ENCODE measurements at regions not wholly inside any gene's neighbourhood (a gene's known extent, or its start where the extent isn't known, plus 50 kb on each side); places are given as distances from the start of the nearest gene placed in this dataset.

GRCh38 chr9:25260046-25260445 lies 418.2 kb downstream of the TUSC1 start:
- no peak for DNase-seq (ENCODE audit: low read depth, low spot score)
- TF ChIP-seq, protein P1, sequence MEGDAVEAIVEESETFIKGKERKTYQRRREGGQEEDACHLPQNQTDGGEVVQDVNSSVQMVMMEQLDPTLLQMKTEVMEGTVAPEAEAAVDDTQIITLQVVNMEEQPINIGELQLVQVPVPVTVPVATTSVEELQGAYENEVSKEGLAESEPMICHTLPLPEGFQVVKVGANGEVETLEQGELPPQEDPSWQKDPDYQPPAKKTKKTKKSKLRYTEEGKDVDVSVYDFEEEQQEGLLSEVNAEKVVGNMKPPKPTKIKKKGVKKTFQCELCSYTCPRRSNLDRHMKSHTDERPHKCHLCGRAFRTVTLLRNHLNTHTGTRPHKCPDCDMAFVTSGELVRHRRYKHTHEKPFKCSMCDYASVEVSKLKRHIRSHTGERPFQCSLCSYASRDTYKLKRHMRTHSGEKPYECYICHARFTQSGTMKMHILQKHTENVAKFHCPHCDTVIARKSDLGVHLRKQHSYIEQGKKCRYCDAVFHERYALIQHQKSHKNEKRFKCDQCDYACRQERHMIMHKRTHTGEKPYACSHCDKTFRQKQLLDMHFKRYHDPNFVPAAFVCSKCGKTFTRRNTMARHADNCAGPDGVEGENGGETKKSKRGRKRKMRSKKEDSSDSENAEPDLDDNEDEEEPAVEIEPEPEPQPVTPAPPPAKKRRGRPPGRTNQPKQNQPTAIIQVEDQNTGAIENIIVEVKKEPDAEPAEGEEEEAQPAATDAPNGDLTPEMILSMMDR (IDR thresholded peaks at IDR 0.05; ENCODE audit: insufficient read depth, low read length, missing control alignments): no peak
- no peak overlapping the region for H3K4me3 ChIP-seq (ENCODE audit: low read depth, low read length)
- ChIA-PET CTCF (no interaction called here), POLR2A (no interaction called here)

GRCh38 chr9:25255216-25255615 lies 423.0 kb downstream of the TUSC1 start:
- ChIA-PET POLR2A (no interaction called here), CTCF (no interaction called here)
- no peak for DNase-seq (ENCODE audit: low read depth, low spot score)
- TF ChIP-seq, protein P1 (IDR thresholded peaks at IDR 0.05; ENCODE audit: insufficient read depth, low read length, missing control alignments): no peak
- no peak overlapping the region for H3K4me3 ChIP-seq (ENCODE audit: low read depth, low read length)

- H3K4me3 ChIP-seq (ENCODE audit: low read depth, low read length): no peak overlapping the region
- TF ChIP-seq, protein P1 (IDR thresholded peaks at IDR 0.05; ENCODE audit: insufficient read depth, low read length, missing control alignments): no peak
- POLR2A ChIA-PET: no interaction called here
- CTCF ChIA-PET: no interaction called here
- DNase-seq (ENCODE audit: low read depth, low spot score): no peak
These were observed 424.2 kb downstream of the TUSC1 start for GRCh38 chr9:25254051-25254450.

DNA sequence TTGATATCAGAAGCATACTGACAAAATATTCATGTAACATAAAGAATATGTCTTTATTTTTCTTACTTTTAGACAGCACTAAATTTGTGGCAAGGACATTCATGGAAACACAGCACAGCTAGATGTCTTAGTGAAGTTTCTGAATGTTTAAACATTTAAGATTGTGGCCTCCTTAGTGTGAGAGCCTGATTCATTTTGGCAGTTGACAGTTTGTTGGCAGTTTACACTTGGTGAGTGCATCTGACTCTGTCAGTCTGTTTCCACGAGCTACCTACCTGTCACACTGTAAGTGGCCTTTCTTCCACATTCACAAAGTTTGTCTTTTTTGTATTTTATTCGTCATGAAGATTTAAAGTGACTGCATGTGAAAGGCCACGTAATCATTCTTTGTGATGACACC lies 436.8 kb downstream of the TUSC1 start:
- POLR2A ChIA-PET: no interaction called here
- TF ChIP-seq, protein P1 (IDR thresholded peaks at IDR 0.05; ENCODE audit: insufficient read depth, low read length, missing control alignments): no peak
- CTCF ChIA-PET: no interaction called here
- DNase-seq (ENCODE audit: low read depth, low spot score): no peak
- no peak overlapping the region for H3K4me3 ChIP-seq (ENCODE audit: low read depth, low read length)

GRCh38 chr9:25226901-25227686 lies 451.1 kb downstream of the TUSC1 start:
- ChIA-PET CTCF (no interaction called here), POLR2A (no interaction called here)
- H3K4me3 ChIP-seq (ENCODE audit: low read depth, low read length): no peak overlapping the region
- DNase-seq (ENCODE audit: low read depth, low spot score): no peak
- TF ChIP-seq, protein P1 (IDR thresholded peaks at IDR 0.05; ENCODE audit: insufficient read depth, low read length, missing control alignments): no peak

DNA sequence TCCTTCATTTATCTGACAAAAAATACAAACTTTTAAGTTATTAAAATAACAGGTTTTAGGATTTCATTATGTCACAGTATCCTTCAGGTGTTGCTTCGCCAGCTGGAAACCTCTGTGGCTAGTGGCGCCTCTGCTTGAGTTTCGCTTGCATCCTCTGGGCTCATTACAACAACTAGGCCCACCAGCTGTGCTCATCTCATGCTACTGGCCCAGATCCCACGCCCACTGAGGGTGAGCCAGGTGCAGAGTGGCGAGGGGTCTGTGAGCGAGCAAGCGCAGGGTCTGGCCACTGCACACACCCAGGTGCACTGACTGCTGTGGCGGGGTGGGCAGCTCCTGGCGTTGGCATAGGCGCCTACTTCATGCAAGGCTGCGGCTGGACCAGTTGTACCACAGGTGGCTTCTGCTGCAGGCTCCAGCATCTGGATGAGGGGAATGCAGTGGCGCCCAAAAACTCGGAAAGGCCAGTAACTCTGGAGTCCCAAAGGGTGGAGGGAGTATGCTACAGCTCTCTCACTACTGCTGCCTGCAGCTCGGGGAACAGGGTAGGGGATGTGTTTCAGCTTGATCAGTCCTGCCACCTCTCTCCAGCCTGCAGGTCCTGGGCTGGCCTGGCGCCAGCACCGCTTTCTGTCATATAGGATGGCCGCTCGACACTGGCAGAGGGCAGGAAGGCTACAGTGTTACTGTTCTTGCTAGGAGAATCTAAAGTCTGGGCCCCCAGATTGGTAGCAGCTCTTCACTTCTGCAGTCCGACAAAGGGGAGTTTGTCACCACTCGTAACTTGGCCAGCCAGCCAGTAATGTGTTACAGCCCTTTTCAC lies 452.1 kb downstream of the TUSC1 start:
- no peak overlapping the region for H3K4me3 ChIP-seq (ENCODE audit: low read depth, low read length)
- TF ChIP-seq, protein P1 (IDR thresholded peaks at IDR 0.05; ENCODE audit: insufficient read depth, low read length, missing control alignments): no peak
- no peak for DNase-seq (ENCODE audit: low read depth, low spot score)
- POLR2A ChIA-PET: no interaction called here
- CTCF ChIA-PET: no interaction called here
